ENCODE measurements at regions not wholly inside any gene's neighbourhood (a gene's known extent, or its start where the extent isn't known, plus 50 kb on each side); places are given as distances from the start of the nearest gene placed in this dataset.
"Not testable (repeated sequence)": the region's sequence is repeated elsewhere in the genome, so short reads cannot be mapped to it uniquely, and the experiment has no call there.

- not testable (repeated sequence) for TF ChIP-seq CTCF (conservative IDR thresholded peaks at IDR 0.05); ZFX (IDR thresholded peaks at IDR 0.05)
Observed at GRCh38 chr15:30760633-30761032, 134.7 kb downstream of the ARHGAP11B start.

Data from C4-2B (cell line).